ENCODE measurements at regions not wholly inside any gene's neighbourhood (a gene's known extent, or its start where the extent isn't known, plus 50 kb on each side); places are given as distances from the start of the nearest gene placed in this dataset.
A peak's percentile ranks its signal among the peaks of the same experiment; 100 is the strongest.

DNA sequence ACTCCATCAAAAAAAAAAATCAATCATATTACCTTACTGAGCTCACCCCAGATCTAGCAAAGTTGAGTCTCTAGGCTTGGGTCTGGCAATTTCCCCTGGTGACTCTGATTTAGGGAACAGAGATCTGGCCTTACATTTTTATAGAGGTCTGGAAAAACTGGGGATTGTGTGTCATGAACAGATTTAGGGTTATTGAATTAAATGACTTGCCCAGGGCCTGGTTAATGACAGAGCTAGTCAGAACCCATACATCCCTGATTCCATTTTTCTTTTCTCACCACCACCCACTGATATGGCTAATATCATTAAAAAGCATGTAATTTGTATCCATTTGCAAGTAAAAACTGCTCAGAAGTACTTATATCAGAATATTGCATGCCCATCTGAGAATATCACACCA lies 163.4 kb upstream of the OGFRL1 start:
- FAIRE-seq = no peak

DNA sequence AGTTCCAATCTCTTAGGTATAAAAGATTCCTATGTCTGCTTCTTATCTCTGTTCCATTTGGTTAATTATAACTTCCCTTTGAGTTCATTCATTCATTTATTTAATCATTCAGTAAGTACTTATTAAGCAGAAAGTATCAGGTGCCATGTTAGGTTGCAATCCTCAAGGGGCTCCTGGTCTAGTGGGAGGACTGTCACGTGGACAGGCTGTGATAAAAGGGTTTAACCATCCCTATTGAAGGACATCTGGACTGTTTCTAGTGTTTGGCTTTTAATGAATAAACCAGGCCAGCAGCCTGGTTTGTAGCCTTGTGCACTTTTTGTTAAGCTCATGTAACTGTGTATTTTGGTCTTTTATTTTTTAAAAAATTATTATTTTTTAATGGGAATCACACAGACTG lies 162.1 kb upstream of the OGFRL1 start:
- FAIRE-seq = no peak

DNA sequence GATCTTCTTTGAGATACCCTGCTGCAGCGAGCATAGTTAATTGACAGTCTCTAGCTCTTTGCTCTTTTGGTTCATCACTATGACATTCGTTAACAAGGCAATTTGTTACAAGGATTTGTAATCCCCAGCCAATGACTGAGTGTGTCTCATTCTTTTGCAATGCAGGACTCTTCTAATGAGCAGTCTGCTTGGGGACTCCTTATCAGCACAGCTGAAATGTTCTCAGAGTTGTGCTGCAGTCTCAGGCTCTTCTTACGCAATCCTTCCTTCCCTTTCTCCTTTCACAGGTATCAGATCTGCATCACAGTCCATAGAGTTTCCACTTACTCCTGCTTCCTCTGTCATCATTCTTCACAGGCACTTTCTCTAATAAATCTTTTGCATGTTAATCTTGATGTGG lies 161.2 kb upstream of the OGFRL1 start:
- no peak for FAIRE-seq

GRCh38 chr6:71130277-71130676 lies 158.3 kb upstream of the OGFRL1 start:
- no peak for FAIRE-seq

DNA sequence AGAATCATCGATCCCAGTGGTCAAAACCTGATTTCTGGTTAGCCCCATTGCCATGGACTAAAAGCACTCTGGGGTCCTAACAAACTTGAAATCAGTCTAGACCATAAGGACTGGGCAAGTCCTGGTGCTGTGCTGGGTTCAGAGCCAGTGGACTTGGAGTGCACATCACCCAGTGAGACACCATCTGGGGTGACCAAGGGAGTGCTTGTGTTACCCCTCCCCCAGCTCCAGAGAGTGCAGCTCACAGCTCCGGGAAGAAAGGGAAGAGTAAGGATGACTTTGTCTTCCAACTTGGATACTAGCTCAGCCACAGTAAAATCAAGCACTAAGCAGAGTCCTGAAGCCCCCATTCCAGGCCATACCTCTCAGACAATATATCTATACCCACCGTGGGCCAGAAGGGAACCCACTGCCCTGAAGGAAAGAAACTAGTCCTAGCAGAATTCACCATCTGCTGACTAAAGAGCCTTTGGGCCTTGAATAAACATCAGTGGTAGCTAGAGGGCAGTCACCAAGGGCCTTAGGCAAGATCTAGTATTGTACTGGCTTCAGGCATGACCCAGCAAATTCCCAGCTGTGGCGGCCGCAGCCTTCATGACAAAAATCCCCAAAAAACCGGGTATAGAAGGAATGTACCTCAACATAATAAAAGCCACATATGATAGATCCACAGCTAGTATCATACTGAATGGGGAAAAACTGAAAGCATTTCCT lies 153.5 kb upstream of the OGFRL1 start:
- FAIRE-seq = no peak

DNA sequence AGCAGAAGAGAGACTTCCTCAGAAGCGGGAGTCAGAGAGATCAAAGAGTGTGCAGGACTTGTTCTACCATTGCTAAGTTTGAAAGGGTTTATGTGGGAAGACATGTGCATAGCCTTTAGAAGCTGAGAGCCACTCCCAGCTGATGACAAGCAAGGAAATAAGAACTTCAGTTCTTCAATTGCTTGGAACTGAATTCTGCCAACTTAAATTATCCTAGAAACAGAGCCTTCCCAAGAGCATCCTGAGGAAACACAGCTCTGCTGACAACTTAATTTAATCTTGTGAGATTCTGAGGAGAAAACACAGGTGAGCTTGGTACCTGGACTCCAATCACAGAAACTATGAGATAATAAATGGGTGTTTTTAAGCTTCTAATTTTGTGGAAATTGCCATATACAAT lies 150.6 kb upstream of the OGFRL1 start:
- no peak for FAIRE-seq

DNA sequence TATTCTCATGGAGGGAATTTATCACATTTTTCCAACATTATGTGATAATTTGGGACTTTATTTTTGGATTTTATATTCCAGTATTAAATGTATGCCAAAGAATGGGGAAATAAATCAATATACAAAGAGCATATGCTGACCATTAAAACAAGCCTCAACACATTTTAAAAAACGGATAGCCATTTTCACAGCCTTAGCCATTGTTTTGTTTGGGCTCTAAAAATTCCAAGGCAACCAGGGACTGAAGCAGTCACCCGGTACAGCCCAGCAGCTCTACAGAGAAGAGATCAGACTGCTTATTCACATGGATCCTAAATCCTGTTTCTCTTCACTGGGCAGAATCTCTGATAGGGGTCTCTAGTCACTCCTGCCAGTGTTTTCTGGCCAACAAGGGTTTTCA lies 150.2 kb upstream of the OGFRL1 start:
- FAIRE-seq = no peak

DNA sequence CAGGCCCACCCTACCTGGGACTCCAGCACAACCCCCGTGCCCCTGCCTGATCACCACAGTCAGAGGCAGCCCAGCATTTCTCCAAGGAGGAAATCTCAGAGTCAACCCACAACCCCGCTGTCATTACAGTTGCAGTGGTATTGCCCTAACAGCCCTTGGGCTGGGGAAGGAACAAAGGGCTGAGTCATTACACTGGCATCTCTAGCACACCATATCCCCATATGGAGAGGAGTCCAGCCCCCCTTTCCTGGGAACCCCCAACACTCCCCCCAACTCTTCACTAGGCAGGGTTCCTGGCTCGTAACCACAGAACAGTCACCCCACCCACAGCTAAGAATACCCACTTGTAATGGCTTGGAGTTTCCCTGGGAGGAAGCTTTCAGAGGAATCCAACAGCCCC lies 149.4 kb upstream of the OGFRL1 start:
- FAIRE-seq = no peak

- no peak for FAIRE-seq
Measured at GRCh38 chr6:71153755-71154325, 134.8 kb upstream of the OGFRL1 start.

GRCh38 chr6:71157345-71157744 lies 131.3 kb upstream of the OGFRL1 start:
- no peak for FAIRE-seq

DNA sequence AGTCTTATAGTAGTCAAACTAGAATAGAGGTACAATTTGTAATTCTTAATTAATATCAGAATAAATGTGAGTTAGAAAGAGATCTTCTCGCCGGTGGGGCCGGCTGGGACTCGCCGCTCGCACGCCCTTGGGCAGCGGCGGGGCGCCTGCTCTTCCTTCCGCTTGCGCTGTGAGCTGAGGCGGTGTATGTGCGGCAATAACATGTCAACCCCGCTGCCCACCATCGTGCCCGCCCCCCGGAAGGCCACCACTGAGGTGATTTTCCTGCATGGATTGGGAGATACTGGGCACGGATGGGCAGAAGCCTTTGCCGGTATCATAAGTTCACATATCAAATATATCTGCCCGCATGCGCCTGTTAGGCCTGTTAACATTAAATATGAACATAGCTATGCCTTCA lies 123.7 kb upstream of the OGFRL1 start:
- FAIRE-seq = no peak

DNA sequence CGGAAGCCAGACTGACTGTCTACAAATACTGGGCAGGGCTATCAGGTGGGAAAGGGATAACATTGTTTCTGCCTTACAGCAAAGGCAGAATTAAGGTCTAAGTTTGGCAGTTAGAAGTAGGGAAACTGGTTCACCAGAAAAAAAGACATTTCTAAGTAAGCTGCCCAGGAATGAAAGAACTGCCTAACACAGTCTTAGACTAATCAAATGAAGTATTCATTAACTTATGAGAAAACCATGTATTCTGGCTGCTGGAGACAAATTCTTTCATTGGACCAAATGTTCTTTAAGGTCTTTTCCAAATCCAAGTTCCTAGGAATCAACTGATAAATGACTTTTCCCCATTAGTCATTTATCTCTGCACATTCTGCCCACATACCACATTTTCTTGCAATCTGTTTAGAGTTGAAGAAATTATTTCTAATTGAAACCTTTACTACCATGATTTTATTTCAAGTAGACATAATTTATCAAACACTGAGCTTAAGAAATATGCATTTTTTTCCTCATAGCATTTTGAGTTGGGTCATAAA lies 120.3 kb upstream of the OGFRL1 start:
- no peak for FAIRE-seq

DNA sequence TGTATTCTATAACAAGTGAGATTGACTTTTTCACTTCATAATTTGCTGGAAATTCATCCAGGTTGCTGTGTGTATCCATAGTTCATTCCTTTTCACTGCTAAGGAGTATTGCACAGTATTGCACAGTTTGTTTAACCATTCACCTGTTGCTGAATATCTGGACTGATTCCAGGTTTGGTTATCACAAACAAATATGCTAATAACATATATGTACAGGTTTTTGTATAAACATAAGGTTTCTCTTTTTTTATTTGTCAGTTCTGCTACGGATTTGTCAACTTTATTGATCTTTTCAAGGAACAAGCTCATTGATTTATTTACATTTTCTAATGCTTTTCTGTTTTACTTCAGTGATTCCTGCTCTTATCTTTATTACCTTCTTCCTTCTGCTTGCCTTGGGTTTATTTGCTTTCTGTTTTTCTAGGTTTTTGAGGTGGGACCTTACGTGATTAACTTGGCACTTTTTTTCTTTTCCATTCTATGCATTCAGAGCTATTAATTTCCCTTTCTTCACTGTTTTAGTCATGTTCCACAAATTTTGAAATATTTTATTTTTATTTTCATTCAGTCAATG lies 117.0 kb upstream of the OGFRL1 start:
- no peak for FAIRE-seq

DNA sequence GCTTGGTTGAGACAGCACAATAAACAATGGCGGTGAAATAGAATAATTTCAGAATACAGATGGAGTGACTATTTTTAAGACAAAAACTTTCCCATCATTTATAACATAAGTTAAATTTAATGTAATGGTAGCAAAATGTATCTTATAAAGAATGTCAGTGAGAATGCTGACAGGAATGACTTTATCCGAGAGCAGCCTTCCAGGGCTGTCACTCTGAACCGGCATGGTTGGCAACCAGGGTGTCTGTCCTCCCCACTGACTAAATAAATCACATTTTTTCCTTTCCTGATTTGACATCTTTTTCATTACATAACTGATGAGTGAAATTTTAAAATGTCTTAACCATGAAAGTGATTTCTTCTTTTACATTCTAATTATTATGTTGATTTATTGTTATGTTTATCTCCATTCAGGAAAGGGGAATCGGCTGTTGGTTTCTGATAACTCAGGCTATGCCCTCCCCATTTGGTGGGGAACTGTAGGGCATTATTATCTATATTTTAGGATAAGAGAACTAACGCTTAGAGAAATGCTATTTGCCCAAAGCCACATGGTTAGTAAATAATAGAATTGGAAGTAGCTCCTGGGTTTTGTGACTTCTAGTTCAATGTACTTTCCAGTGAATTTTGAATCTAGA lies 109.2 kb upstream of the OGFRL1 start:
- no peak for FAIRE-seq

GRCh38 chr6:71181565-71181964 lies 107.0 kb upstream of the OGFRL1 start:
- no peak for FAIRE-seq

- FAIRE-seq = no peak
Measured at GRCh38 chr6:71187141-71187540, 101.5 kb upstream of the OGFRL1 start.

- peak; percentile 83 for FAIRE-seq
Measured at GRCh38 chr6:71190809-71191208, 97.8 kb upstream of the OGFRL1 start.

GRCh38 chr6:71194724-71195123 lies 93.9 kb upstream of the OGFRL1 start:
- FAIRE-seq = no peak

DNA sequence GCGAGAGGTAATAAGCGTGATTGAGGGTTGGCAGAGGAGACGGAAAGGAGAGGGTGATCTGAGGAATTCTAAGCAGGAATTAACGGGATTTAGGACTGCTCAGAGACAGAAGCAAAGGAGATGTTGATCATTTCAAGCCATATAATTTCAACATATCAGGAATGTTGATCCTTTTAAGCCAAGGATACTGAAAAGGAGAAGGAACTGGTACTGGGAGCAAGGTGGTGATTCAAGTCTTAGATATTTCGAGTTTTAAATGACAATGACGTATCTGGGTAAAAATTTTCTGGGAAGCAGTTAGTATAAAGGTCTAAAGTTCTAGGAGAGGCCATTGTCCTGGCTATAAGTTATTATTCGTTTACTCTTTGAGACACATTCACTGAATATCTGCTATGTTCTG lies 91.3 kb upstream of the OGFRL1 start:
- no peak for FAIRE-seq

- FAIRE-seq = no peak
Measured at GRCh38 chr6:71197780-71198179, 90.8 kb upstream of the OGFRL1 start.

DNA sequence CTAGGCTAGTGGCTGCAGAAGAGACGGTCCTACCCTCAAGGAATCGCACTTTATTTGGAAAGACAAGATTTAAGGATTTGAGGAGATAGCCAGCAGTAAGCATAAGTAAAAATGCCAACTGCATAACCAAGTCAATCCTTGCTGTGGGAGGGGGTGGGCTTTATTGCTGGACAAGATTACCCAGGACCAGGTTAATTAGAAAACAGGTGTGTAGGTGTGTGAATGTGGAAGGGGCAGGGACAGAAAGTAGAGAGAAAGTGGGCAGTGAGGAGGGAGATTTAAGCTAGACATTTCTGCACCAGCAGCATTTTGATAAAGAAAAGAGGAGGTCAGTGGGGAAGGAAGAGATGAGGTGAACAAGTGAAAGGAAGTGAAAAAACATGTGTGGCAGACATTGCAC lies 89.7 kb upstream of the OGFRL1 start:
- no peak for FAIRE-seq

DNA sequence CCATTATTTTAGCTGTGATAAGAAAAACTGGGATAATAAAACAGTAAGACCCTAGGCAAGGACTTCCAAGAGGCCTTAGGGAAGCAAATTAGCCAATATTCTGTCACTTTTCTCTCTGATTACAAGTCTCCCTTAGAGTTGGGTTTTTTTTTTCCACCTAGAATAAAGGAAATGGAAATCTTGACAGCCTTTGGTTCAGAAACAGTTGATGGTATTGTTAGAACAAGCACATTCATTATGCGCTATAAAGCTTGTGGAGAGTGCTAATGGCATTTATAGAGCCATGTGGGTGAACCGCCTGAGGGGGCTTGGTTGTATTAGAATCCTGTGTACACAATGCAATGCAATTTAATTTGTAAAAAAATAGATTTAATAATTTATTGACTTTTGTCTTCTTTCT lies 88.9 kb upstream of the OGFRL1 start:
- FAIRE-seq = no peak

- no peak for FAIRE-seq
Measured at GRCh38 chr6:71203206-71203605, 85.4 kb upstream of the OGFRL1 start.

DNA sequence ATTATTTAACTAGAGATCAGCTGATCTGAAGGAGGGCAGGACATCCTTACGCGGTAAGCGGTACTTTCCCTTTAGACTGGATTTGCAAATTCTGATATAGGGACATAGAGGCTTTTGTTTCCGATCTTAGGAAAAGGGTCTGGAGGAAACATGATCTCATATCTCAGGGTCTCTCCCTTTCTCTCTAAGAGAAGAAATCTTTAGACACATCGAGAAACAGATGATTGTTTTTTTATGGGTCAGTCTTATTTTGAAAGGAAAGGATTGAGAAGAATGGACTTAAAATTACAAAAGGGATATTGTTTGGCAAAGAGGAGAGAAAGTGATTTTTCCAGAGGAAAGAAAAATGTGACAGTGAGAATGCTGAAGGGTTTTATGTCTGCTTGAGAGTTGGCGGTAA lies 83.9 kb upstream of the OGFRL1 start:
- no peak for FAIRE-seq

Data from endometrium (tissue), 2 donors.